HCT116 (cell line): ENCODE measurements at regions not wholly inside any gene's neighbourhood (a gene's known extent, or its start where the extent isn't known, plus 50 kb on each side); places are given as distances from the start of the nearest gene placed in this dataset.

Experiments
- ATAC-seq: fragments of 200-7000 bp; cut with Tn5 transposase; 2 replicates; pipeline ENCODE4 v1.9.1; 2020; ENCODE audit warnings: mild to moderate bottlenecking, moderate library complexity
- BruUV-seq: library from RNA; stranded (reverse); fragments of 400-500 nt; replicated peaks from 2 replicates; lab custom pipeline; 2021; lab: Mats Ljungman, UMichigan
- CTCF ChIA-PET: fragments of 300-600 bp; sonication (Branson Sonifier 250); formaldehyde crosslinking; loops from one replicate; lab custom pipeline; 2021; ENCODE audit warnings: antibody characterized with exemption; lab: Charles Lee
- POLR2A ChIA-PET: fragments of 300-600, 350-600 bp; sonication (Branson Sonifier 250); formaldehyde crosslinking; loops from one replicate; lab custom pipeline; 2021; ENCODE audit warnings: antibody characterized with exemption; lab: Charles Lee
- RAD21 ChIA-PET, 2 experiments: fragments of 300-600 bp; sonication (Branson Sonifier 250); formaldehyde crosslinking; loops; one replicate each; lab custom pipeline; 2023; ENCODE audit warnings: low total read pairs in 2 of 2; ENCODE audit not compliant: uncharacterized antibody in 2 of 2, unreplicated experiment in 2 of 2, low non-redundant PET in 1 of 2; lab: Charles Lee
- DNase-seq: peaks from one replicate; pipeline ENCODE4 v3.0.0-alpha.2; 2010; ENCODE audit warnings: low read depth, low spot score
- H2AFZ ChIP-seq: fragments of 200-600 bp; shearing (Covaris generic), sonication (generic); 2 replicates; pipeline ENCODE4 v1.6.1; 2017; ENCODE audit warnings: low read depth, mixed run types, mixed read lengths, antibody characterized with exemption, low read length; ENCODE audit not compliant: poor library complexity, severe bottlenecking
- H3K27ac ChIP-seq: 2 replicates; pipeline ENCODE4 v1.5.1; 2012; ENCODE audit warnings: low read depth, low read length
- H3K27me3 ChIP-seq: fragments of 200-600 bp; sonication (generic); 2 replicates; pipeline ENCODE4 v1.6.1; 2016; ENCODE audit warnings: mixed run types, low read length, mixed read lengths; ENCODE audit not compliant: insufficient read depth
- H3K36me3 ChIP-seq, 2 experiments: fragments of 200-500 bp in 1 of 2; fragments of 200-600 bp in 1 of 2; sonication (Bioruptor generic) in 1 of 2; sonication (generic) in 1 of 2; 2 replicates each; pipeline versions ENCODE4 v1.5.1 to v1.6.1; 2014 to 2016; ENCODE audit warnings: low read length in 2 of 2, inconsistent platforms in 1 of 2, mixed read lengths in 1 of 2, mixed run types in 1 of 2; ENCODE audit not compliant: insufficient read depth in 2 of 2, control insufficient read depth in 1 of 2
- H3K4me1 ChIP-seq, 2 experiments: fragments of 200-600 bp in 1 of 2; sonication (generic) in 1 of 2; 2 replicates each; pipeline versions ENCODE4 v1.5.1 to v1.6.1; 2012 to 2017; ENCODE audit warnings: low read length in 2 of 2, inconsistent platforms in 1 of 2, mild to moderate bottlenecking in 1 of 2, mixed read lengths in 1 of 2, mixed run types in 1 of 2, moderate library complexity in 1 of 2; ENCODE audit not compliant: insufficient read depth in 2 of 2, control insufficient read depth in 1 of 2
- H3K4me2 ChIP-seq: fragments of 200-600 bp; sonication (generic); 2 replicates; pipeline ENCODE4 v1.6.1; 2017; ENCODE audit warnings: mixed run types, low read length, mixed read lengths
- H3K4me3 ChIP-seq, 2 experiments: fragments of 200-600 bp in 1 of 2; sonication (generic) in 1 of 2; replicated peaks in 1 of 2; 2 replicates each; pipeline ENCODE4 v1.5.1; 2011 to 2016; ENCODE audit warnings: low read length in 2 of 2, control low read depth in 1 of 2, low read depth in 1 of 2, mild to moderate bottlenecking in 1 of 2, mixed read lengths in 1 of 2, mixed run types in 1 of 2
- H3K79me2 ChIP-seq: fragments of 200-600 bp; sonication (generic); 2 replicates; pipeline ENCODE4 v1.6.1; 2017; ENCODE audit warnings: mild to moderate bottlenecking, mixed run types, low read length, moderate library complexity, mixed read lengths; ENCODE audit not compliant: insufficient read depth
- H3K9ac ChIP-seq: fragments of 200-600 bp; sonication (generic); 2 replicates; pipeline ENCODE4 v1.6.1; 2016; ENCODE audit warnings: low read length, mixed read lengths
- H3K9me2 ChIP-seq: fragments of 200-600 bp; sonication (generic), shearing (Covaris generic); 2 replicates; pipeline ENCODE4 v1.6.1; 2017; ENCODE audit warnings: mixed run types, mild to moderate bottlenecking, moderate library complexity; ENCODE audit not compliant: insufficient read depth
- H3K9me3 ChIP-seq, 2 experiments: fragments of 200-500 bp in 1 of 2; fragments of 200-600 bp in 1 of 2; sonication (Bioruptor generic) in 1 of 2; sonication (generic) in 1 of 2; 2 replicates each; pipeline ENCODE4 v1.6.1; 2014 to 2017; ENCODE audit warnings: low read length in 2 of 2, mixed read lengths in 2 of 2, inconsistent platforms in 1 of 2, low read depth in 1 of 2, mild to moderate bottlenecking in 1 of 2, mixed run types in 1 of 2, moderate library complexity in 1 of 2; ENCODE audit not compliant: control insufficient read depth in 1 of 2, insufficient read depth in 1 of 2
- H4K20me1 ChIP-seq: fragments of 200-600 bp; sonication (generic), shearing (Covaris generic); 2 replicates; pipeline ENCODE4 v1.6.1; 2017; ENCODE audit warnings: mixed run types, mild to moderate bottlenecking, moderate library complexity; ENCODE audit not compliant: insufficient read depth
- ATF3 ChIP-seq: IDR thresholded peaks from 2 replicates; pipeline ENCODE4 v1.6.1; 2012
- CBX3 ChIP-seq: IDR thresholded peaks from 2 replicates; pipeline ENCODE4 v1.6.1; 2012; ENCODE audit warnings: low read depth
- CEBPB ChIP-seq: IDR thresholded peaks from 2 replicates; pipeline ENCODE4 v1.6.1; 2012; ENCODE audit warnings: low read depth
- CTCF ChIP-seq, 3 experiments: fragments of 200-600 bp in 1 of 3; sonication (generic) in 1 of 3; IDR thresholded peaks in 2 of 3; conservative IDR thresholded peaks in 1 of 3; 2 replicates each; pipeline ENCODE4 v1.5.1; 2012 to 2017; ENCODE audit warnings: low read depth in 2 of 3, low read length in 2 of 3, antibody characterized with exemption in 1 of 3, borderline replicate concordance in 1 of 3, control low read depth in 1 of 3, mild to moderate bottlenecking in 1 of 3, mixed read lengths in 1 of 3, mixed run types in 1 of 3, moderate library complexity in 1 of 3; ENCODE audit not compliant: insufficient read depth in 1 of 3
- EGR1 ChIP-seq: IDR thresholded peaks from 2 replicates; pipeline ENCODE4 v1.6.1; 2012; ENCODE audit warnings: low read depth
- ELF1 ChIP-seq: IDR thresholded peaks from 2 replicates; pipeline ENCODE4 v1.6.1; 2012; ENCODE audit warnings: low read depth, borderline replicate concordance
- EZH2 ChIP-seq: fragments of 200-600 bp; sonication (generic); IDR thresholded peaks from 2 replicates; pipeline ENCODE4 v1.6.1; 2017; ENCODE audit warnings: antibody characterized with exemption, mixed run types
- EZH2phosphoT487 ChIP-seq: fragments of 200-600 bp; IDR thresholded peaks from 2 replicates; pipeline ENCODE4 v1.6.1; 2018; ENCODE audit warnings: antibody characterized with exemption, borderline replicate concordance
- FOSL1 ChIP-seq: IDR thresholded peaks from 2 replicates; pipeline ENCODE4 v1.6.1; 2012; ENCODE audit warnings: low read depth
- JUND ChIP-seq: IDR thresholded peaks from 2 replicates; pipeline ENCODE4 v1.6.1; 2012
- POLR2A ChIP-seq: IDR thresholded peaks from 2 replicates; pipeline ENCODE4 v1.7.0; 2011; ENCODE audit warnings: borderline replicate concordance; ENCODE audit not compliant: insufficient read depth, insufficient read length; ENCODE audit errors: extremely low read depth
- REST ChIP-seq: IDR thresholded peaks from 2 replicates; pipeline ENCODE4 v1.6.1; 2012; ENCODE audit warnings: low read depth
- SIN3A ChIP-seq: IDR thresholded peaks from 2 replicates; pipeline ENCODE4 v1.6.1; 2012; ENCODE audit warnings: low read depth
- SRF ChIP-seq: IDR thresholded peaks from 2 replicates; pipeline ENCODE4 v1.6.1; 2012; ENCODE audit warnings: low read depth
- TCF7L2 ChIP-seq: IDR thresholded peaks from 2 replicates; pipeline ENCODE4 v1.7.0; 2011; ENCODE audit warnings: borderline replicate concordance, inconsistent platforms; ENCODE audit not compliant: insufficient read depth, insufficient read length; ENCODE audit errors: extremely low read depth
- YY1 ChIP-seq: IDR thresholded peaks from 2 replicates; pipeline ENCODE4 v1.6.1; 2011; ENCODE audit warnings: low read length, low read depth, moderate library complexity, mild to moderate bottlenecking; ENCODE audit not compliant: insufficient replicate concordance; ENCODE audit errors: extremely low read depth
- ZFX ChIP-seq: fragments of 450-650 bp; IDR thresholded peaks from 2 replicates; pipeline ENCODE4 v1.6.1; 2017
- intact Hi-C: fragments of 100-400 bp; cut with micrococcal nuclease; formaldehyde crosslinking; loops from 2 replicates; pipeline ENCODE4 v1.10.0; 2022

GRCh38 chr7:136530831-136531230 lies 337.6 kb upstream of the CHRM2 start:
- Histone ChIP-seq H3K79me2 (no peaks in the 10 kb centered on the region), H3K9ac (no peak overlapping the region), H3K36me3 (no peaks in the 10 kb centered on the region), H3K9me3 (peaks cover 0 to 12% of the 10 kb centered on the region in 2 experiments; a peak in 2 of 4 replicates), H3K4me2 (no peak overlapping the region), H4K20me1 (no peaks in the 10 kb centered on the region), H2AFZ (no peak overlapping the region), H3K27ac (no peak overlapping the region), H3K9me2 (no peaks in the 10 kb centered on the region), H3K4me1 (no peaks in the 10 kb centered on the region), H3K27me3 (no peaks in the 10 kb centered on the region), H3K4me3 (no peak overlapping the region)
- DNase-seq, result no peak
- no TSS peak for BruUV-seq
- POLR2A ChIA-PET, result no interaction called here
- RAD21 ChIA-PET, result no interaction called here
- CTCF ChIA-PET, result no interaction called here
- no peak for TF ChIP-seq ELF1
- TF ChIP-seq EZH2, result no peak
- TF ChIP-seq EZH2phosphoT487, result no peak
- TF ChIP-seq TCF7L2, result no peak
- intact Hi-C loops, result no loop called here
- no peak for ATAC-seq

GRCh38 chr7:136528329-136528728 lies 340.1 kb upstream of the CHRM2 start:
- peaks cover 0 to 8% of the 10 kb centered on the region in 2 experiments; a peak in 2 of 4 replicates for H3K9me3 ChIP-seq
- intact Hi-C loops, result no loop called here
- no peaks in the 10 kb centered on the region for H3K79me2 ChIP-seq
- H3K27me3 ChIP-seq, result no peaks in the 10 kb centered on the region
- ChIA-PET CTCF (no interaction called here), POLR2A (no interaction called here), RAD21 (no interaction called here)
- H4K20me1 ChIP-seq, result no peaks in the 10 kb centered on the region
- ATAC-seq (no peak), DNase-seq (no peak)
- no peak overlapping the region for H2AFZ ChIP-seq
- H3K9me2 ChIP-seq, result no peaks in the 10 kb centered on the region
- no peak overlapping the region for H3K9ac ChIP-seq
- no peak overlapping the region for H3K4me3 ChIP-seq
- no TSS peak for BruUV-seq
- H3K4me2 ChIP-seq, result no peak overlapping the region
- H3K27ac ChIP-seq, result no peak overlapping the region
- H3K36me3 ChIP-seq, result no peaks in the 10 kb centered on the region
- H3K4me1 ChIP-seq, result no peaks in the 10 kb centered on the region
- TF ChIP-seq SRF, result no peak
- TF ChIP-seq YY1, result no peak
- TF ChIP-seq REST, result no peak
- no peak for TF ChIP-seq CEBPB
- TF ChIP-seq TCF7L2, result no peak
- no peak for TF ChIP-seq CTCF (IDR thresholded peaks at IDR 0.05 in 2 of 3, conservative IDR thresholded peaks at IDR 0.05 in 1 of 3; ENCODE audit: borderline replicate concordance in 1 of 3, insufficient read depth in 1 of 3, low read depth in 2 of 3, low read length in 2 of 3)
- no peak for TF ChIP-seq POLR2A
- TF ChIP-seq FOSL1, result no peak
- no peak for TF ChIP-seq CBX3
- TF ChIP-seq ATF3, result no peak
- TF ChIP-seq ZFX, result no peak
- TF ChIP-seq EGR1, result no peak
- TF ChIP-seq JUND, result no peak
- no peak for TF ChIP-seq ELF1
- TF ChIP-seq SIN3A, result no peak
